Activated CD4-positive, alpha-beta memory T cell treated with anti-CD3 and anti-CD28 coated beads for 36 hours (primary cell): ENCODE measurements at regions not wholly inside any gene's neighbourhood (a gene's known extent, or its start where the extent isn't known, plus 50 kb on each side); places are given as distances from the start of the nearest gene placed in this dataset.

Experiments used
- CTCF ChIA-PET: fragments of 350-600 bp; sonication (Branson Sonifier 250); formaldehyde crosslinking; loops from one replicate; lab custom pipeline; 2021; ENCODE audit warnings: antibody characterized with exemption, inconsistent platforms; lab: Charles Lee
- POLR2A ChIA-PET: fragments of 350-600 bp; sonication (Branson Sonifier 250); formaldehyde crosslinking; loops from one replicate; lab custom pipeline; 2021; ENCODE audit warnings: antibody characterized with exemption; lab: Charles Lee
- DNase-seq: peaks from one replicate; pipeline ENCODE4 v3.0.0-alpha.2; 2020
- H3K27ac Mint-ChIP-seq: one replicate; pipeline ENCODE4 v1.8.0; 2021; ENCODE audit warnings: mixed read lengths
- H3K27me3 Mint-ChIP-seq: one replicate; pipeline ENCODE4 v1.8.0; 2021; ENCODE audit warnings: mixed read lengths
- H3K36me3 Mint-ChIP-seq: one replicate; pipeline ENCODE4 v1.8.0; 2021; ENCODE audit warnings: mixed read lengths
- H3K4me1 Mint-ChIP-seq: one replicate; pipeline ENCODE4 v1.8.0; 2021; ENCODE audit warnings: low read depth, mixed read lengths
- H3K4me3 Mint-ChIP-seq: one replicate; pipeline ENCODE4 v1.8.0; 2021; ENCODE audit warnings: mild to moderate bottlenecking, mixed read lengths
- H3K9me3 Mint-ChIP-seq: one replicate; pipeline ENCODE4 v1.8.0; 2021; ENCODE audit warnings: mixed read lengths
- intact Hi-C: fragments of 100-400 bp; cut with micrococcal nuclease; formaldehyde crosslinking; loops from one replicate; pipeline ENCODE4 v1.15.1; 2023

- Mint-ChIP-seq H3K27ac (no peak overlapping the region), H3K4me1 (no peaks in the 10 kb centered on the region), H3K36me3 (no peaks in the 10 kb centered on the region), H3K4me3 (no peak overlapping the region), H3K9me3 (peaks cover 23% of the 10 kb centered on the region), H3K27me3 (no peaks in the 10 kb centered on the region)
- ChIA-PET CTCF (no interaction called here), POLR2A (no interaction called here)
- intact Hi-C loops: no loop called here
- DNase-seq: no peak
These were observed 741.9 kb downstream of the IRX1 start for GRCh38 chr5:4337519-4337918.

DNA sequence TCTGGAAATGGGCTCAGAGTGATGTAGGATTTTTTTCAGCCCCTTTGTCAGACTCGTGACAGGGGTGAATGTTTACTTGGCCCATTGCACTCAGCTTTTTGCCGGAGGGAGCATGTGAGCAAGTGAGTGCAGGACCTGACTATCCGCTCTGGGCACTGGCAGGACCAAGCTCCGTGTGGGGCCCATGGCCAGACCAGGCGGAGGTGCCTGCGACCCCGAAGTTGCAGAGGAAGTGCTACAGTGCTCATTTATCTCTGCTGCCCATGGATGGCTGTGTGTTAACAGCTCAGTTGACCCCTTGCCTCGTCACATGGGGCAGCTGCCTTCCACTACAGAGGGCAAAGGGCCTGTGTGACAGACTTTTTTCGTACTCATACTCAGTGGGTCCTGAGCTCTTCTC lies 744.3 kb downstream of the IRX1 start:
- intact Hi-C loops: no loop called here
- no peak overlapping the region for H3K4me3 Mint-ChIP-seq

DNA sequence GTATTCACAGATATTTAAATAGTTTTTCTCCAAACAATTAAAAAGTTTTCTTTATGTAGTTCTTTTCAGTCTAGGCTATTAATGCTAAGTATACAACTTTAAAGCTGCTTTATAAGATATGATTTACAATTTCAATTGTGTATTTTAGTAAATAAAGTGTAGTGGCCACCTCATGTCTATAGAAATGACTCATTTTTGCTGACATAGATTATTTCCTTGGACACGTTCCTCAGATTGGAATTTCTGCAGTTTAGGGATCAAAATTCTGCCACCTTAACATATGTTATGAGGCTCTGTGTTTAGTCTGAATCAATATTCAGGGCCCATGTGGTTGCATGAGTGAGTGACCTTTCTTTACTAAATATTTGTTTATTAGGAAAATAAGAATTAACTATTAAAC lies 750.2 kb downstream of the IRX1 start:
- H3K27me3 Mint-ChIP-seq: no peaks in the 10 kb centered on the region
- intact Hi-C loops: no loop called here
- H3K4me3 Mint-ChIP-seq: no peak overlapping the region
- no peak overlapping the region for H3K27ac Mint-ChIP-seq
- CTCF ChIA-PET: no interaction called here
- peaks cover 12% of the 10 kb centered on the region for H3K9me3 Mint-ChIP-seq
- H3K36me3 Mint-ChIP-seq: no peaks in the 10 kb centered on the region
- H3K4me1 Mint-ChIP-seq: no peaks in the 10 kb centered on the region
- no peak for DNase-seq
- POLR2A ChIA-PET: no interaction called here

More for the DNA sequence above, 744.3 kb downstream of the IRX1 start:
- no peak for DNase-seq
- Mint-ChIP-seq H3K4me1 (no peaks in the 10 kb centered on the region), H3K36me3 (no peaks in the 10 kb centered on the region), H3K27ac (no peak overlapping the region), H3K27me3 (no peaks in the 10 kb centered on the region), H3K9me3 (peaks cover 18% of the 10 kb centered on the region)
- CTCF ChIA-PET: no interaction called here
- POLR2A ChIA-PET: no interaction called here

DNA sequence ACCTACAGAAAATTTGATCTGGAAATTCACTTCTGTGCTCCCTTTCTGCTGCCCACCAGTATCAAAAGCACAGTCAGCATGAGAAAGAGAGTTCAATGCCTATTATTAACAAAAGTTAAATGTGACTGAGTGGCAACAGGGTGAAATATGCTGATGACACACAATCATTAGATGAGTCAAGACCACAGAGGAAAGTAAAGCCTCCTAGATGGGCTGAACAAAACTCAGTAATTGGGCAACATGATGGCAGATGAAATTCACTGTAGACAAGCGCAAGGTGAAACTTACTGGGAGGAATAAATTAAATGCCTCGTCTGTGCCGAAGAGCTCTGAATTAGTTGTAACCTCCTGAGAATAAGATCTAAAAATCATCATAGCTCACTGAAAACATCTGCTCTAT lies 752.8 kb downstream of the IRX1 start:
- Mint-ChIP-seq H3K36me3 (no peaks in the 10 kb centered on the region), H3K4me1 (no peaks in the 10 kb centered on the region), H3K4me3 (no peak overlapping the region), H3K9me3 (peaks cover 19% of the 10 kb centered on the region), H3K27ac (no peak overlapping the region), H3K27me3 (no peaks in the 10 kb centered on the region)
- POLR2A ChIA-PET: no interaction called here
- intact Hi-C loops: no loop called here
- DNase-seq: no peak
- CTCF ChIA-PET: no interaction called here

DNA sequence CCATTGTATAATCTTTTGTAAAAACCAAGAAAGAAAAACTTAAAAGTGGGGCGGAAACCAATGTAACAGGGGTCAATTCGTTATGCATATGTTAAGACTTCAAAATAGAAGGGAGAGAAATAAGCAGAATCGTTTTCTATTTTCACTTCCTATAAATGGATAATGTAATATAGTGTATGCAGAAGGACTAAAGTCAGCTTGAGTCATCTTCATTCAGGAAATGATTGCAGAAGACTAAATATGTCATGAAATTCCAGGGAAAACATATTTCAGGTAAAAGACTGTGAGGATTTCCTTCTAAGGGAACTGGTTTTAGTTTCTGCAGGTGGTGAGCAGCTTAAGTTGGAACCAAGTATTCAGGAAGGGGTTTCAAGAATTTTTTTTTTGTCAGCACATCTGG lies 753.3 kb downstream of the IRX1 start:
- DNase-seq: no peak
- ChIA-PET CTCF (no interaction called here), POLR2A (no interaction called here)
- no peak overlapping the region for H3K4me3 Mint-ChIP-seq
- H3K27ac Mint-ChIP-seq: no peak overlapping the region
- peaks cover 24% of the 10 kb centered on the region for H3K9me3 Mint-ChIP-seq
- H3K27me3 Mint-ChIP-seq: no peaks in the 10 kb centered on the region
- no peaks in the 10 kb centered on the region for H3K36me3 Mint-ChIP-seq
- no peaks in the 10 kb centered on the region for H3K4me1 Mint-ChIP-seq
- intact Hi-C loops: no loop called here

- Mint-ChIP-seq H3K9me3 (peaks cover 37% of the 10 kb centered on the region), H3K4me3 (no peak overlapping the region), H3K27me3 (no peaks in the 10 kb centered on the region), H3K4me1 (no peaks in the 10 kb centered on the region), H3K27ac (no peak overlapping the region), H3K36me3 (no peaks in the 10 kb centered on the region)
- POLR2A ChIA-PET: no interaction called here
- intact Hi-C loops: no loop called here
- no peak for DNase-seq
- CTCF ChIA-PET: no interaction called here
These were observed 760.6 kb downstream of the IRX1 start for GRCh38 chr5:4356201-4356600.

- CTCF ChIA-PET: no interaction called here
- POLR2A ChIA-PET: no interaction called here
- H3K36me3 Mint-ChIP-seq: no peaks in the 10 kb centered on the region
These were observed 764.2 kb downstream of the IRX1 start for GRCh38 chr5:4359847-4360246.

DNA sequence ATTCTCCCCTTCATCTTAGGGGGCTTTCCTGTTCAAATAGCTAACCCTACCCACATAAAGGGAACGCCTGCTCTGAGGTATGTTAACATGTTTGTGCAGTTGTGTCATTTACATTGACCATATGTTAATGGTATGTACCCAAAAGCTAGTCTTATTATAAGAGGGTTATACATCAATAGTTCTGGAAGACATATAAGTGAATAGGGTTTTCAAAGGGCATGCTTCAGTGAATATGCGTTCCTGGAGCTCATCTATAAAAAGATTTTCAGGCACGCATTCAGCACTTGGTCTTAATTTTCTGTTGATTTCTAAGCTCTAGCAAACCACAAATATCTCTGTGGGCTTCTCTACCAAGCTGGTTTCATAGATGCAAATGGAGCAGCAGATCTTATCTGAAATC lies 766.1 kb downstream of the IRX1 start:
- H3K27ac Mint-ChIP-seq: no peak overlapping the region
- DNase-seq: no peak
- H3K27me3 Mint-ChIP-seq: no peaks in the 10 kb centered on the region
- CTCF ChIA-PET: no interaction called here
- H3K9me3 Mint-ChIP-seq: peaks cover 15% of the 10 kb centered on the region
- H3K36me3 Mint-ChIP-seq: no peaks in the 10 kb centered on the region
- intact Hi-C loops: no loop called here
- no peaks in the 10 kb centered on the region for H3K4me1 Mint-ChIP-seq
- POLR2A ChIA-PET: no interaction called here
- no peak overlapping the region for H3K4me3 Mint-ChIP-seq

More at GRCh38 chr5:4359847-4360246, 764.2 kb downstream of the IRX1 start:
- Mint-ChIP-seq H3K27ac (no peak overlapping the region), H3K9me3 (peaks cover 18% of the 10 kb centered on the region), H3K4me1 (no peaks in the 10 kb centered on the region), H3K4me3 (no peak overlapping the region), H3K27me3 (no peaks in the 10 kb centered on the region)
- intact Hi-C loops: no loop called here
- no peak for DNase-seq

- H3K9me3 Mint-ChIP-seq: peaks cover 18% of the 10 kb centered on the region
- H3K36me3 Mint-ChIP-seq: no peaks in the 10 kb centered on the region
- intact Hi-C loops: no loop called here
- H3K4me3 Mint-ChIP-seq: no peak overlapping the region
- H3K27ac Mint-ChIP-seq: no peak overlapping the region
- ChIA-PET POLR2A (no interaction called here), CTCF (no interaction called here)
- no peak for DNase-seq
- no peaks in the 10 kb centered on the region for H3K4me1 Mint-ChIP-seq
- H3K27me3 Mint-ChIP-seq: no peaks in the 10 kb centered on the region
These were observed 766.8 kb downstream of the IRX1 start for GRCh38 chr5:4362411-4362810.

DNA sequence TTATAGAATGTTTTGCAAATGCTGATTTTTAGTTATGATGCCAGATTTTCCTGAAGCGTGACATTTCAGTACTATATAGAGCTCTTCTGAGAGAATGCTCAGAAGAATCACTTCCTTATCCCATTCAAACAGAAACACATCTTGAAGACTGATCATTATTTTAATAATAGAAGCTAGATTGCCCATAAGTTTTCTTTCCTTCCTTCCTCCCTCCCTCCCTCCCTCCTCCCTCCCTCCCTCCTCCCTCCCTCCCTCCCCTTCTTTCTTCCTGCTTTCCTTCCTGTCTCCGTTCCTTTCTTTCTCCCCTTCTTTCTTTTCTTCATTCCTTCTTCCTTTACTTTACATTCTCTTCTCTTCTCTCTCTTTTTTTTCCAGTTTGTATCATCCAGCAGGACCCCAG lies 767.4 kb downstream of the IRX1 start:
- no peak for DNase-seq
- ChIA-PET POLR2A (no interaction called here), CTCF (no interaction called here)
- Mint-ChIP-seq H3K4me3 (no peak overlapping the region), H3K27ac (no peak overlapping the region), H3K9me3 (peaks cover 18% of the 10 kb centered on the region), H3K27me3 (no peaks in the 10 kb centered on the region), H3K36me3 (no peaks in the 10 kb centered on the region), H3K4me1 (no peaks in the 10 kb centered on the region)
- intact Hi-C loops: no loop called here

DNA sequence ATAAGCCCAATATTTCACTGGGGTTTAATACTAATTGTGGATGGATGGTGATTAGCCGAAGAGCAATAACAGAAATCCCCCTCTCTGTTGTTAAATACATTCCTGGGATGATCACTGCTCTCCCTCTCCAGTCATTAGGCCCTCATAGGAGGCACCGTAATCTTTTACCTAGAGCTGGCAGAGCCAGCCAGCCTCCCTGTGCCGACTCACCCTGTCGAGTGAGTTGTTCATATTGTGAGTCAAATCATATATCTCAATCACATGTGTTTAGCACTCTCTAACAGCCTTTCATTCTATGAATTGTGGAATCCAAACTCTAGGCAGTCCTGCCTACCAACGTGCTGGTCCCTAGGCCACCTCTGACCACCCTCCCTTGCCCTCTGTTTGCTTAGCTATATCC lies 771.0 kb downstream of the IRX1 start:
- intact Hi-C loops: no loop called here
- H3K4me1 Mint-ChIP-seq: no peaks in the 10 kb centered on the region

DNA sequence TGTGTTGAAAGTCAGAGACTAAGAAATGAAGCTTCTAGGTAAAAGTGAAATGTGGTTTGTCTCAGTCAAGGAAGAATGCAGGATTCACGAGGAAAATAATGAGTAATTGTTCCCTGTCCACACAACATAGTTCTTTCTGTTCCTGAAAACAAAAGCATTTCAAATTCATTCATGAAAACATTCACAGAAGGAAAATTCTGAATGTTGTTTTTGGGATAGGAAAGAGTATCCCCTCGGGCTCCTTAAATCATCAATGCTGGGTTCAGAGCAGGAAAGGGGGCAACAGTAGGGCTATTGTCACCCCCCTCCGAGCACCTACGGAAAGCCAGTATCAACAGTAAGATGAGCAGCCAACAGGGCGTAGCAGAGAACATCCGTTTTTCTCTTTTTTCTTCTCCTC lies 769.9 kb upstream of the ADAMTS16 start:
- Mint-ChIP-seq H3K4me1 (no peaks in the 10 kb centered on the region), H3K27ac (no peak overlapping the region), H3K36me3 (no peaks in the 10 kb centered on the region), H3K4me3 (no peak overlapping the region), H3K27me3 (no peaks in the 10 kb centered on the region), H3K9me3 (peaks cover 11% of the 10 kb centered on the region)
- ChIA-PET CTCF (no interaction called here), POLR2A (no interaction called here)
- intact Hi-C loops: no loop called here
- DNase-seq: no peak

More for the DNA sequence above, 771.0 kb downstream of the IRX1 start:
- H3K4me3 Mint-ChIP-seq: no peak overlapping the region
- H3K9me3 Mint-ChIP-seq: peaks cover 15% of the 10 kb centered on the region
- CTCF ChIA-PET: no interaction called here
- no peak for DNase-seq
- H3K27me3 Mint-ChIP-seq: no peaks in the 10 kb centered on the region
- no peak overlapping the region for H3K27ac Mint-ChIP-seq
- H3K36me3 Mint-ChIP-seq: no peaks in the 10 kb centered on the region
- POLR2A ChIA-PET: no interaction called here

DNA sequence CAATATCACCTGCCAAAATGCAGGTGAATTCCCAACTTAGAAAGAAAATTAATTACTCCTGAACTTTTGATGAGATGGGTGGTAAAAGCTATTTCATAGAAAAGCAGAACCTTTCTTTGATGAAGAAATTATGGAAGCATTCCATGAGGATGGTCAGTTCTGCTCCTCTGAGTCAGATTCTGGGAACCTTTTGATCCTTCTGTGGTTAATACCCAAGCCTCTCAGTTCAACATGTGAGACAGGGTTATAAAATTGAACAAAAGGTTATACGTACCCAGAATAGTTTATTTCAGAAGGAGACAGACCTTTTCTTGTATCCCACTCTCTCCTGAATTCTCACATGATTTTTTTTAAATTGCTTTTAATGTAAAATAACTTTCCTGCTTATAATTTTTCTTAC lies 767.6 kb upstream of the ADAMTS16 start:
- Mint-ChIP-seq H3K4me1 (no peaks in the 10 kb centered on the region), H3K9me3 (peaks cover 9% of the 10 kb centered on the region), H3K36me3 (no peaks in the 10 kb centered on the region), H3K27ac (no peak overlapping the region), H3K4me3 (no peak overlapping the region), H3K27me3 (no peaks in the 10 kb centered on the region)
- no peak for DNase-seq
- intact Hi-C loops: no loop called here
- ChIA-PET CTCF (no interaction called here), POLR2A (no interaction called here)
